ENCODE measurements at regions not wholly inside any gene's neighbourhood (a gene's known extent, or its start where the extent isn't known, plus 50 kb on each side); places are given as distances from the start of the nearest gene placed in this dataset.

DNA sequence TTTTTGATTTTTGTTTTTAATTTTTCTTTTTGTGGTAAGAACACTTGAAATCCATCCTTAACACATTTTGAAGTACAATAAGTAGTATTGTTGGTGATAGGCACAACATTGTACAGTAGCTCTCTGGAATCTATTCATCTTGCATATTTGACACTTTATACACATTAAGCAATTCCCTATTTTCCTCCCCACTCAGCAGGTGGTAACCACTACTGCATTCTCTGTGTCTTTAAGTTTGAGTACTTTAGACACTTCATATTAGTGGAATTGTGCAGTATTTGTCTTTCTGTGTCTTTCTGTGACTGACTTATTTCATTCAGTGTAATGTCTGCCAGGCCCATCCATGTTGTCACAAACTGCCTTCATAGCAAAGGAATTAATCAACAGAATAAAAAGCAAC, 471.7 kb upstream of the CDH20 start:
- TF ChIP-seq ZFP30 (CRISPR knock-in tag; IDR thresholded peaks at IDR 0.05) (no peak), RARB (CRISPR knock-in tag; IDR thresholded peaks at IDR 0.05) (no peak), GLIS3 (CRISPR knock-in tag; IDR thresholded peaks at IDR 0.05) (no peak), TOX (CRISPR knock-in tag; IDR thresholded peaks at IDR 0.05; ENCODE audit: borderline replicate concordance) (no peak), ZNF70 (CRISPR knock-in tag; IDR thresholded peaks at IDR 0.05) (no peak)
- TF ChIP-seq, protein P1, sequence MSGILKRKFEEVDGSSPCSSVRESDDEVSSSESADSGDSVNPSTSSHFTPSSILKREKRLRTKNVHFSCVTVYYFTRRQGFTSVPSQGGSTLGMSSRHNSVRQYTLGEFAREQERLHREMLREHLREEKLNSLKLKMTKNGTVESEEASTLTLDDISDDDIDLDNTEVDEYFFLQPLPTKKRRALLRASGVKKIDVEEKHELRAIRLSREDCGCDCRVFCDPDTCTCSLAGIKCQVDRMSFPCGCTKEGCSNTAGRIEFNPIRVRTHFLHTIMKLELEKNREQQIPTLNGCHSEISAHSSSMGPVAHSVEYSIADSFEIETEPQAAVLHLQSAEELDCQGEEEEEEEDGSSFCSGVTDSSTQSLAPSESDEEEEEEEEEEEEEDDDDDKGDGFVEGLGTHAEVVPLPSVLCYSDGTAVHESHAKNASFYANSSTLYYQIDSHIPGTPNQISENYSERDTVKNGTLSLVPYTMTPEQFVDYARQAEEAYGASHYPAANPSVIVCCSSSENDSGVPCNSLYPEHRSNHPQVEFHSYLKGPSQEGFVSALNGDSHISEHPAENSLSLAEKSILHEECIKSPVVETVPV (CRISPR knock-in tag; IDR thresholded peaks at IDR 0.05), result no peak

All from SK-N-SH treated with all-trans-retinoic acid at 6 μM for 48 hours (cell line).